Inflammatory macrophage treated with lipopolysaccharide for 1 hour (primary cell): ENCODE measurements at regions not wholly inside any gene's neighbourhood (a gene's known extent, or its start where the extent isn't known, plus 50 kb on each side); places are given as distances from the start of the nearest gene placed in this dataset.
"Not testable (repeated sequence)": the region's sequence is repeated elsewhere in the genome, so short reads cannot be mapped to it uniquely, and the experiment has no call there.

Experiments used
- DNase-seq, 2 donors: peaks; one replicate each; pipeline ENCODE4 v3.0.0-alpha.2; 2020 to 2022

DNA sequence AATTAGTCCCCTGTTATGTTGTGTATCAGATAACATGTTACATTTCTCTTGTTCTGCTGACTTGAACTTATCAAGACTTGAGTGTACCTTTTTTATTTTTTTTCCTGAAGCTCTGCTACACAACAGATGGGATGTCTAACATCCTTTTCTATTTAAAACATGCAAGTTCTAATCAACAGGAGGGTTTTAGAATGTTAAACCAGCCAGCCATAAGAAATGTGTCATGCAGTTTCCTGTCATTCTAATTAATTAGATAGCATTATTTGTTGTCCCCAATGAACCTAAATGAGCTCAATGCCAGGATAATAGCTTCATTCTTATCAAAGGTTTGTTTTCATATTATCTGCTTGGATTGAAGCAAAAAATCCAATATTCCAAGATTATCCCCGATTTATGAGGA, 958.2 kb downstream of the PCDH7 start:
- no peak for DNase-seq

DNA sequence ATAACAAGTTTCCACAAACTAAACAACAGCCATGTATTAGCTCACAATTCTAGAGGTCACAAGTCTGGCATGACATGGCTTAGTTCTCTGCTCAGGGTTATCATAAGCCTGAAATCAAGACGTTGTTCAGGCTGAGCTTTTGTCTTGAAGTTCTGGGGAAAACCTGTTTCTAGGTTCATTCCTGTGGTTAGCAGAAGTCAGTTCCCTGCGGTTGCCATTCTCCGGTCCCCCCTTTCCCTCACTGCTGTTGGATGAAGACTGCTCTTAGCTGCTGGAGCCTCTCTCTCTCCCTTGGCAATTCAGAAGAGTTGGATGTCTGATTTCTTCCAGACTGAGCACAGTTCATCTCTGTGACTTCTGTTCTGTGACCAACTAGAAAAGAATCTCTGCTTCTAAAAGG, 962.6 kb downstream of the PCDH7 start:
- DNase-seq: no peak

DNA sequence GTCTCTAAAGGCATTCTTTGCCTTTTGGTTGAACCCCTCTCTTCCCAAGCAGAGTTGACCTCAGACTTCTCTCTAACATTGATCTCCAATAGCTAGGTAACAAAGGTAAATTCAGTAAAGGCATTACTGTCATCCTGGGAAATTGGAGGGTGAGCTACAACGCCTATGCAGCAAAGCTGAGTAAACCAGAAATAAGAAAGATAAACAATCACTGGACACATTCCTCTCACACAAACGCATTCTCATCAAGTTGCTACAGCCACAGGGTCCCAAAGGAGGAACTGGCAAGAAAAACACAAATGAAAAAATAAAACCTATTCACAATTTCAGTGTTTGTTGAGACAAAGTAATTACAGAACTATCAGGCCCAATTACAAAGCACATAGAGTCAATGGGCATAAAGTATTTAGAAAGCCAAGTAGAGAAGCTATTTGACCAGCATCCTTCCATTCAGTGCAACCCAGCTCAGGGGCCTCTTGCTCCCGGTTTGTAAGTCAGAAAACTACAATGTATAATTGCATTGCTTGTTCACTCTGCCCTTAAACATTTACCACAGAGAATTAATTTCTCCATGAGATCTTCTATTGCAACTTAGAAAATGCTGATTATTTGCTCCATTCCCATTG, 967.7 kb downstream of the PCDH7 start:
- DNase-seq: no peak

DNA sequence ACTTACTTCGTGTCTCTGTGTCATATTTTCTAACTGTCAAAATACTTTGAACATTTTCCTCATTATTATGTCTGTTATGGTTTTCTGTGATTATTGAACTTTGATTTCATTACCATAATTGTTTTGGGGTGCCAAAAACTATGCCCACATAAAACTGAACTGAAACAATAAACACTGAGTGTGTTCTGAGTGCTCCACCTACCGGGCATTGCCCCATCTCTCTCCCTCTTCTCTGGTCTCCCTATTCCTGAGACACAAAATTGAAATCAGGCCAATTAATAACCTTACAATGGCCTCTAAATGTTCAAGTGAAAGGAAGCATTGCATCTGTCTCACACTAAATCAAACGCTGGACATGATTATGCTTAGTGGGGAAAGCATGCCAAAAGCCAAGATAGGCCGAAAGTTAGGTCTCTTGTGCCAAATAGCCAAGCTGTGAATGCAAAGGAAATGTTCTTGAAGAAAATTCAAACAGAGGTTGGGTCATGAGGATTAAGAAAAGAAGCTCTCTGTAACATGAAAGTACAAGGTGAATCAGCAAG, 972.3 kb downstream of the PCDH7 start:
- no peak for DNase-seq

DNA sequence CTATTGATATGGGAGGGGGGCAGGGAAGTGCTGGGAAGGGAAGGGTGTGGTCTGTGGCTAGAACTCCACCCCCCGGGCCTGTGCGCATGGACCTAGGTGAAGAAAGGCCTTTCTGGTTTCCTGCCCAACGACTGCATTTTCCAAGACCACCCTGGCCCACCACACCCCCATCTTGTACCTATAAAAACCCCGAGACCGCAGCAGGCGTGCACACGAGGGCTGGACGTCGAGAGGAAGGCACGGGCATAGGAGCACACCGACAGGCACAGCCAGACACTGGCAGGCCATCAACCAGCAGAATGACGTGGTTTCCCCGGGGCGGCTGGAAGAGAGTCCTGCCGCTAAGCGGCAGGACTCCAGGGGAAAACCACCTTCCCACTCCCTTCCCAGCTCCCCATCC, 981.1 kb downstream of the PCDH7 start:
- DNase-seq: no peak

DNA sequence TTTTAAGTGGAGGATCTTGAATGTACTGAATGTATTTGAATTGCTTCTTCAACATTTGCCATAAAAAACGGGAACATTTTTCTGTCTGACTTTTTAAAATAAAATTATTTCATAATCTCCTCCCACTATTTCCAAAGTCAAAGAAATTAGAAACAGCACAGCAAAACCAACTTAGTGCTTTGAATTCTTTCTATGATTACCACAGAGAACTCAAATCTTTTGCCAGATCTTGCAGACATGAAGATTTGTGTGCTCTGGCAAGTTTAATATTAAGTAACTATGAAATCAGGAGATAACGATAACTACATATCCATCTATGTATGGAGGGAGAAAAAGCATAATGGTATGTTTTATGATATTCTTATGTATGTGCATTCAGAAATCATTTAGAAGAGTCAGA, 982.2 kb downstream of the PCDH7 start:
- DNase-seq: no peak

DNA sequence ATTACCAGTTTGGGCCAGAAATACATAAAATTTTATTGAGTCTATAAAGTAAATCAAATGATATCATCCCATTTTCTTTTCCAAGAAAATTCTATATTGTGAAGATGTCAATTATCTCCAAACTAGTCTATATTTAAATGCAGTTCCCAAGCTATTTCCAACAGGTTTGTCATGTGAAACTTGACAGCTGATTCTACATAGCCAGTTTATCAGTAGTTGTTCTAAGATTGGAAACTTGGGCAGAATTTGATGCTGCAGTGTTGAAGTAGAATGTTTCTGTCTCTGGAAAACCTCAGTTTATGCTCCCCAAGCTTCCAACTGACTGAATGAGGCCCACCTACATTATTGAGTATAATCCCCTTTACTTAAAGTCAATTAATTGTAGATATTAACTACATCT, 994.1 kb downstream of the PCDH7 start:
- no peak for DNase-seq

DNA sequence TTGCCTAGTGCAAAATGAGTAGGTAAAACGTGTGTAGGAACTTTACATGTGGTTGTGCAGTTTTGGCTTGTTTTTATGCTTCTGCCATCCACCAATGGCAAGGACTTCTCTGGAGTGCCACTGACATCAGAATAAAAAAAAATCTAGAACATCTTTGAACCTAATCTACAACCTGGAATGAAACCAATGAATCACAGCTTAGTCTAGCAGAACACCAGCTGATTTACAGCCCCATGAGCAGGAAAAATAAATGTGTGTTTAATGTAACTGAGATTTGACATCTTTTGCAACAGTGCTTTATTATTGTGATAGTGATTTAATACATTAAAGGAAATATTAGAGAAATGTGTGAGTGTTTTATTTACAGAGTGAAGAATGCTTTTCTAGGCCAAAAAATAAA, 995.1 kb downstream of the PCDH7 start:
- DNase-seq: no peak

DNA sequence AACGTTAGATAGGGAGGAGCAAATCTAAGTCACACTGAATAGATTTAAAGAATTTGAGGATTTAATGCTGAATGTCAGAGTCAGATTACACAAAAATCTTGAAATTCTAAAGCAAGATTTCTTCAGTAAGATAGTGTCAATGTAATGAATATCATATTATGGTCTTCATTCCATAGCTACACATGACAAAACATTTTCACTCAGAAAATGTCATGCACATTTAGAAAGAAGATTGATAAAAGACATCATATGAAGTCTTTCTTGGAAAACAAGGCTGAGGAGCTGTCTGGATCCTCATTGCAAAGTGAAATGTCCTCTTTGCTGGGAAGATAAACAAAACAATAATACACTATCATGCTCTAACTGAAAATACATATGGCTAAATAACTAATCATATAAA, 1006.9 kb downstream of the PCDH7 start:
- no peak for DNase-seq

DNA sequence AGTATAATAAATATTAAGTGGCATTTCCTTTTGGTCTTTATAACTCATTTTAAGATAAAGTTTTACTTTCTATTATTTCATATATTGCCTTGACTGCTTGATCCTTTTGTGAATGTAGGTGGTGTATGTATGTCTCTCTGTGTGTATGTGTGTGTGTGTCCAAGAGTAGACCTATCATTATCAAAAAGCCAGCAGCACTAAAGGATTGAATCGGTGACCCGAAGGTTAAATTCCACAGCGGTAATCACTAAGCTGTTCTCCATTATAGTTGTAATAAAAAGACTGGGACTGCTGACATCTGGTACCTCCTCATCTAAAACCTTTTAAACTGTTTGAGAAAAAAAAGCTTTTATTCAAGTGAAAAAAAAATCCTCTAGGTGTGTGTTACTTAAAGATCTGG, 1014.8 kb downstream of the PCDH7 start:
- DNase-seq: no peak

DNA sequence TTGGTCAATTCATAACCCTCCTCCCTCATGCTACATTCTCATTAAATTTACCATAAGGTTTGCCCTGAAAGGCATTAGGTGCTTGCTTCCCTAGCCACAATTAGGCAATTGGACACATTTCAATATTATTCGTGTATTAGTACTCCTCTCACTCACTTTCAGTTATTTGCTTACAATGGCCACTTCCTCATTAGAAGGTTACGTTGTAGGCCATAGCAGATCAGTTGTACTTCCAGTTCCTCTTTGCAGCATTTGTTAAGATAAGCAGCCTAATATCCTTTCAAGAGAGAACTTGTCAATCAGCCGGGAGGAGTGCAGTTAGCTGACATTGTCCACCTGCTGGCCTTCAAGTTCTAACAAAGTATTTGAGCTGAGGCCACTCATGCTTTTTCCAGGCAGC, 1017.2 kb downstream of the PCDH7 start:
- DNase-seq: peak; percentile 54 to 81

DNA sequence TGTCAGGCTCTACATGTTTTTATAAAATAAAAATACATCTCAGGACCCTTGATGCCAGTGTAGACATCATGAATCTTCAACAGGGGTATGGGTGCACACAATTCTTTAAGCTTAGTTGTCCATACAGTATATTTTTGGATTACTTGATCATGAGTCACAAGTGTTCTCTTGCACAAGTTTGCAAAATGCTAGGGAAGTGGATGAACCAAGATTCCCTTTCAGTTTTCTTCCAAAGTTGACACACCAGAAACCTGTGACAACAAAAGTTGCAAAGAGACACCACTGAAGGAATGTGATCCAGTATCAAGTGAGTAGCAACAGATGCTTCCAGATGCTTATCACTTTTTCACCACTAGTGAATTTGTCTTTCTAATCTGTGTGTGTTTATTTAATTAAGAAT, 1021.2 kb downstream of the PCDH7 start:
- DNase-seq: peak; percentile 35 to 83

DNA sequence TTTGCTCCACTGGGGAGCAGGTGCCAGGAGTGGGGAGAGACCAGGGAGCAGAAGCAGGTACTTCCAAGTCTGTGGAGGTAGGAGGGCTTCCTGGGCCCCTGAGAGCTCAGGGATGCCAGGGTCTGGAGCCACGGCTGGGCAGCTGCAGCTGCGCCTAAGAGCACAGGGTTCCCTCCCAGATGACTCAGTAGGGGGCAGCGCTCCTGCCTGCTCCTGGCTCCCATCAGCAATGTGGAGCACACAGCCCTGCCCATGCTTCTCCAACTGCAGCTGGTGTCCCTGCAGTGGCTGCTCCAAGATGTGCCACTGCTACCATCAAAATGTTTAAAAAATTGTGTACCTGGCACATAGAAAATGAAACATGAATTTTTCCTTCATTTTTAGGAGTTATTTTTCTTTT, 1028.2 kb downstream of the PCDH7 start:
- DNase-seq: no peak

DNA sequence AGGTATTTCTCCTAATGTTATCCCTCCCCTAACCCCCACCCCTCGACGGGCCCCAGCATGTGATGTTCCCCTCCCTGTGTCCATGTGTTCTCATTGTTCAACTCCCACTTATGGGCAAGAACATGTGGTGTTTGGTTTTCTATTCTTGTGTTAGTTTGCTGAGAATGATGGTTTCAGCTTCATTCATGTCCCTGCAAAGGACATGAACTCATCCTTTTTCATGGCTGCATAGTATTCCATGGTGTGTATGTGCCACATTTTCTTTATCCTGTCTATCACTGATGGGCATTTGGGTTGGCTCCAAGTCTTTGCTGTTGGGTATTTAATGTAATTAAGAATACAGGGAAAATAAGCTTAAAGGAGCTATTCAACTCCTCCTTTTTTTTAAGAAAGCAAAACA, 1030.4 kb downstream of the PCDH7 start:
- not testable (repeated sequence) for DNase-seq

DNA sequence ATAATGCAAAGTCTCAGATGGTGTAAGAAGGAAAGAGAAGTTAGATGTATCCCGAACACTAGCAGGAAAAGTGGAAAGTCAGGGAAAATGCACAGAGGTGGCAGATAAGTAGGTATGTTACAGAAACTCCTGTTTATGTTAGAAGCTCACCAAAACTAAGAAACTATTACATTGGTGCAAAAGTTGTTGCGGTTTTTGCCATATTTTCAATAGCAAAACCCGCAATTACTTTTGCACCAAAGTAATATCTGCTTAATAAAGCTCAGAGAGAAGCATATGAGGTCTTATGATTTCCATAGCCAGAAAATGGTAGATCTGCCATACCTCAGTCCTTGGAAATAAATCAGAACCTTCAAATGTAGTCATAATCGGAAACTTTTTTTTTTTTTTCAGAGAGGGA, 1035.6 kb downstream of the PCDH7 start:
- no peak for DNase-seq

DNA sequence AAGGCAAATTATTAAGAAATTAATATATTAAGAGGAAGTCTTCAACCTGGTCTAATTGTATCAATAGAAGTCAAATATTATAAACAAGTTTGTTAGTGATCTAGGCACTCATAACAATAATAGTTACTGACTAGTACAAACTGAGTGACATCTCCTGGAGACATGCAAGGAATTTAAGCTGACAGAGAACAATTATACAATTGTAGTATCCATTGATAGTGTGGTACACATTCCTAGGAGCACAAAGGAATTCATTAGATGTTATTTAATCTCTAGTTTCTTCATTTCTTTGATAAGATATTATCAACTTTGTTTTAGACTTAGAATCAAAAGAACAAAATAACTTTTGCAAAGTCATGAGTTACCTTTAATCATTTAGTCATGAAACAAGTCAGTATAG, 1048.6 kb downstream of the PCDH7 start:
- no peak for DNase-seq

DNA sequence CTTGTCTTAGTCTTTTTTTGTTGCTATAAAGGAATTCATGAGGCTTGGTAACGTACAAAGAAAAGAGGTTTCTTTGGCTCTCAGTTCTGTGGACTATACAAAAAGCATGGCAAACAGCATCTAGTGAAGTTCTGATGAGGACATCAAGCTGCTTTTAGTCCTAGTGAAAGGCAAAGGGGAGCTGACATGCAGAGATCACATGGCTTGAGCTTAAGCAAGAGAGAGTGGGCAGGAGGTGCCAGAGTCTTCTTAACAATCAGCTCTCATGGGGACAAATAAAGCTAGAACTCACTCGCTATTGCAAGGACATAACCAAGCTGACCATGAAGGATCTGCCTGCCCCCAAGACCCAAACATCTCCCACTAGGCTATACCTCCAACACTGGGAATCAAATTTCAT, 1063.1 kb downstream of the PCDH7 start:
- peak in 1 of 2 donors; percentile 17 for DNase-seq

DNA sequence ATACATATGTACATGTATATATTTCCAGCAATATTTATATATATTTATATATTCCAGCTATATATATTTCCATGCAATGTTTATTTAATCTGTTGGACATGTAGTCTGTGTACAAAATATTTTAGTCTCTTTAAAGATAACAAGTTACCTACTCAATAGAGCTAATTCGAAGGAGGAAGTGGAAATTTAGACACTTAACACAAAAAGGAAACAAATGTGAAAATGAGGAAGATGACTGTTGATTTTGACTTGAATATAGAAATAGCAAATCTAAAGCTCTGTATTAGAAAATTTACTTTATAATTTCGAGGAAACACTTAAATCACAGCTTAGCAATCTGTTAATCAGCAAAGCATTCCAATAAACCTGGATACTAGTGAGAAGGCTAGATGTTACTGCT, 1064.4 kb downstream of the PCDH7 start:
- peak; percentile 11 to 12 for DNase-seq

DNA sequence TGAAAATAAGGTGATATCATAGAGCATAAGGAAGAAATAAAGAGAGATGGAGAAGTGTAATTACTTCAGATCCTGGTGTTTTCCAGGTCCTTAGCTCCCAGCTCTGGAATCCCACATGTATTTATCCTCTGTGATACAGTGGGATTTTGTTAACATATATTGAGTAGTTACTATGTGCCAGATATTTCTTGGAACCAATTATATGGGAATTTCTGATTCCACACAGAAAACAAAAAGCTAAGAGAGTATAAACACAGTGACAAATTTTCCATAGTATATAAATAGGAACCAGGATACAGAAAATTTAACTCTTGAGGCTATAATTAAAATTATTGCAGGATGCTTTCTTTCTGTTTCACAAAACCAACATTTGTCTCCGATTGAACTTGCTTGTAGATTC, 1067.5 kb downstream of the PCDH7 start:
- DNase-seq: no peak

DNA sequence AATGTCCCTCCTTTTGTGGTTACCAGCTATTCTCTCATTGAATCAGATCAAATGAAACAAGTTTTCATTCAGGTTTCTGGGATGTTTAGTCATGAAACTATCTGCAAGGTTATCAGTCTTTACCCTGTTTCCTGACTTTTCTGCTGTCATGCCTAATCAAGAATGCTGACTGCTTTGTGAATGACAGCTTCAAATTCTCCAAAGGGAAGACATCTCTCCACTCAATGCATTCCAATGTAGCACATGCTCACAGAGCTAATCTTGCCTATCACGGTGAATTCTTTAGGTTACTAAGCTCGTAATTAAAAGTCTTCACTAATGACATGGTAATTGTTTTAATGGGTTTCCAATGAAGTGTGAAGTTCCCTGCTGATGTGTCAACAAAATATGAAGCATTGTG, 1068.5 kb downstream of the PCDH7 start:
- DNase-seq: no peak

DNA sequence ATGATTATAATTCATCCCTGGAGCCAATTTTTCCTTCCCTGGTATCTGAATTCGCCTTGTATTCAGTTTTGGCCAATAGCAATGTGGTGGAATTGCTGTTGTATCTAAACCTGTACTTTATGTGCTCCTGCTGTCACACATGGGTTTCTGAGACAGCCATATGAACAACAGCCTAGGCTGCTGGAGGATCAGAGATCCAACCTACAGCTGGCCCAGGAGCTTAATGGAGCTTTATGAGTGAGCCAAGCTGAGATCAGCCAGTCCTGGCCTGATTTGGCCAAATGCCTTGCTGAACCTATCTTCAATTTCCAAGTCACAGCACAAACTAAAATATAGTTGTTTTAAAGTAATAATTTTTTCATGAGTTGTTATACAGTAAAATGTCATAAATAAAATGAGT, 1071.5 kb downstream of the PCDH7 start:
- DNase-seq: no peak

DNA sequence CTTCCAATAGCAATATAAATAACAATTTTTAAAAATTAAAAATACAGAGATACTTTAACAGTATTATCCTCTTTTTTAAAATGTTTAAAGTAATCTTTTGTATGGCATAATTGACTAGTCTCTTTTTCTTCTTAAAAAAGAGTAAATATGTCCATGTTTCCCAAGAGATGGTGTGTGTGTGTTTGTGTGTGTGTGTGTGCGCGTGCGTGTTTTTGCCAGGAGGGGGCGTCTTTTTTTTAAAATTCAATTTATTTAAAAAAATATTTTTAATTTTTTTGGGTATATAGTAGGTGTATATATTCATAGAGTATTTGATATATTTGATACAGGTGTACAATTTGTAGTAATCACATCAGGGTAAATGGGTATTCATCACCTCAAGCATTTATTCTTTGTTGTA, 1073.7 kb downstream of the PCDH7 start:
- no peak for DNase-seq

DNA sequence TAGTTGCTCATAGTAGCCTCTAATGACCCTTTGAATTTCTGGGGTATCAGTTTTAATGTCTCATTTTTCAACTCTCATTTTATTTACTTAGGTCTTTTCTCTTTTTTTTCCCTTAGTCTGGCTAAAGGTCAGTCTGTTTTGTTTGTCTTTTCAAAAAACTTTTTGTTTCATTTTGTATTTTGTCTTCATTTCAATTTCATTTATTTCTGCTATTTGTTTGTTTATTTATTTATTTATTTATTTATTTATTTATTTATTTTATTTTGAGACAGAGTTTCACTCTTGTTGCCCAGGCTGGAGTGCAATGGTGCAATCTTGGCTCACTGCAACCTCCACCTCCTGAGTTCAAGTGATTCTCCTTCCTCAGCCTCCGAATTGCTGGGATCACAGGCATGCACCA, 1076.9 kb downstream of the PCDH7 start:
- not testable (repeated sequence) for DNase-seq

DNA sequence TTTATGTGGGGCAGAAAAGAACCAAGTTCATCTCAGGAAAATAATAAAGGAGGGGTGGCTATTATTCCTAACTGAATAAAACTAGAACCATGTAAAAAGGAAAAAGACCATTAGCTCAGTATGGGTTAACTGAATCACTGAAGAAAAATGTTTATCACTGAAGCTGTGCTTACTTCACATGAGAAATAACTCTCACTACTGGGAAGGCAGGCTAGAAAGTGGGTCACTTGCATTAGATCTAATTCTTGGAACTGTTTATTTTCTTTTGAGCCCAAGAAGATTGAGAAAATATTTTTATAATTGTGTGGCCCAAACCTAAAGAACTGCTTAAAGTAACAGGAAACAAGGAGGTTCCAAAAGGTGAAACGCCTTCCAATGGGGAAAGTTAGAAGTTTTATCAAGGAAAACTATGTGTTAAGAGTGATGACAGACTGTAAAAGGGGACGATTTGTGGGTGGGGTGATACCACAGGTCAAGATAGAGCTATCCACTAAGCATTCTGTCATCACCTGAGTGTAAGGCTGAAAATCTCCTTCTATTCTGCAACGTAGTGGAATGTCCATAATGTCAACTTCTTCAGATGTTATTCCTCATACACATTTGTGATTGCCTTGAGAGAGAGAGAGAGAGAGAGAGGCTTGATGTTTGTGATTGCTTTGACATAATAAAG, 1083.5 kb downstream of the PCDH7 start:
- DNase-seq: no peak

DNA sequence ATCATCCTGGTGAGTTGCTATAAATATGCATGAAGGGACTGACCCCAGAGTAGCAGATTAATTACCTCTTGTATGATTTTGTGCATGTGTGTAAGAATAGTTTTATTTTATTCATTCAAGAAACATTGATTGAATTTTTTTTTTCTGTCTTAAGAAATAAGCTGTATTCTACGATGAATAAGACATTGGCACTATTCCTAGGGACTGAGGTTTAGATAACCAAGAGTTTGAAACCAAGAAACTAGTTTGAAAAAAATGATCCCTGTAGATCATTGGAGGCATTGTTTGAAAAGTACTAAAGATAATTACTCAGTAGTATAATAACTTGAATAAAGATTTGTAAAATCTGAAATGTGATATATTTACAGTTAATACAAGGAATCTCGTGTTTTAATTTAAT, 1086.9 kb downstream of the PCDH7 start:
- DNase-seq: no peak
